ENCODE measurements at regions not wholly inside any gene's neighbourhood (a gene's known extent, or its start where the extent isn't known, plus 50 kb on each side); places are given as distances from the start of the nearest gene placed in this dataset.

GRCh38 chr6:138607478-138608433 is 108.5 kb upstream of the NHSL1 start:
- POLR2A ChIA-PET (ENCODE audit: low non-redundant PET), result no interaction called here
- no peak for DNase-seq (ENCODE audit: low spot score)
- Histone ChIP-seq H3K36me3 (ENCODE audit: insufficient read depth, low read length, poor library complexity, severe bottlenecking) (no peaks in the 10 kb centered on the region), H3K4me1 (ENCODE audit: insufficient read depth, low read length, poor library complexity, severe bottlenecking) (peaks cover 8% of the 10 kb centered on the region), H3K9me3 (ENCODE audit: low read depth, low read length, poor library complexity, severe bottlenecking) (no peaks in the 10 kb centered on the region), H3K27ac (ENCODE audit: low read depth, low read length, poor library complexity, severe bottlenecking) (no peak overlapping the region), H3K27me3 (replicated peaks; ENCODE audit: insufficient read depth, low read depth, low read length, poor library complexity) (no peaks in the 10 kb centered on the region), H3K4me3 (ENCODE audit: low read depth, low read length, poor library complexity, severe bottlenecking) (no peak overlapping the region)
- CTCF ChIA-PET, result no interaction called here
- no TSS peak for BruUV-seq (replicated peaks)
- no peak for TF ChIP-seq EZH2 (IDR thresholded peaks at IDR 0.05; ENCODE audit: borderline replicate concordance, low read depth, low read length, poor library complexity, severe bottlenecking)
- TF ChIP-seq CTCF (conservative IDR thresholded peaks at IDR 0.05; ENCODE audit: low read depth, low read length), result no peak
- intact Hi-C loops (cut with micrococcal nuclease; ENCODE audit: unreplicated experiment), result no loop called here

- intact Hi-C loops (cut with micrococcal nuclease; ENCODE audit: unreplicated experiment), result no loop called here
- no TSS peak for BruUV-seq (replicated peaks)
- Histone ChIP-seq H3K27me3 (replicated peaks; ENCODE audit: insufficient read depth, low read depth, low read length, poor library complexity) (no peaks in the 10 kb centered on the region), H3K4me1 (ENCODE audit: insufficient read depth, low read length, poor library complexity, severe bottlenecking) (peaks cover 8% of the 10 kb centered on the region), H3K4me3 (ENCODE audit: low read depth, low read length, poor library complexity, severe bottlenecking) (no peak overlapping the region), H3K27ac (ENCODE audit: low read depth, low read length, poor library complexity, severe bottlenecking) (no peak overlapping the region), H3K9me3 (ENCODE audit: low read depth, low read length, poor library complexity, severe bottlenecking) (no peaks in the 10 kb centered on the region), H3K36me3 (ENCODE audit: insufficient read depth, low read length, poor library complexity, severe bottlenecking) (no peaks in the 10 kb centered on the region)
- CTCF ChIA-PET, result no interaction called here
- TF ChIP-seq CTCF (conservative IDR thresholded peaks at IDR 0.05; ENCODE audit: low read depth, low read length) (no peak), EZH2 (IDR thresholded peaks at IDR 0.05; ENCODE audit: borderline replicate concordance, low read depth, low read length, poor library complexity, severe bottlenecking) (no peak)
- no peak for DNase-seq (ENCODE audit: low spot score)
- POLR2A ChIA-PET (ENCODE audit: low non-redundant PET), result no interaction called here
Observed at GRCh38 chr6:138608896-138609295, 109.6 kb upstream of the NHSL1 start.

- TF ChIP-seq EZH2 (IDR thresholded peaks at IDR 0.05; ENCODE audit: borderline replicate concordance, low read depth, low read length, poor library complexity, severe bottlenecking) (no peak), CTCF (conservative IDR thresholded peaks at IDR 0.05; ENCODE audit: low read depth, low read length) (no peak)
- CTCF ChIA-PET, result no interaction called here
- Histone ChIP-seq H3K27ac (ENCODE audit: low read depth, low read length, poor library complexity, severe bottlenecking) (no peak overlapping the region), H3K4me1 (ENCODE audit: insufficient read depth, low read length, poor library complexity, severe bottlenecking) (peaks cover 8% of the 10 kb centered on the region), H3K27me3 (replicated peaks; ENCODE audit: insufficient read depth, low read depth, low read length, poor library complexity) (no peaks in the 10 kb centered on the region), H3K4me3 (ENCODE audit: low read depth, low read length, poor library complexity, severe bottlenecking) (no peak overlapping the region), H3K9me3 (ENCODE audit: low read depth, low read length, poor library complexity, severe bottlenecking) (no peaks in the 10 kb centered on the region), H3K36me3 (ENCODE audit: insufficient read depth, low read length, poor library complexity, severe bottlenecking) (no peaks in the 10 kb centered on the region)
- intact Hi-C loops (cut with micrococcal nuclease; ENCODE audit: unreplicated experiment), result no loop called here
- DNase-seq (ENCODE audit: low spot score), result peak; percentile 19
- no TSS peak for BruUV-seq (replicated peaks)
- POLR2A ChIA-PET (ENCODE audit: low non-redundant PET), result no interaction called here
Observed at GRCh38 chr6:138609801-138610430, 110.6 kb upstream of the NHSL1 start.

All from A673 (cell line).